ENCODE measurements at regions not wholly inside any gene's neighbourhood (a gene's known extent, or its start where the extent isn't known, plus 50 kb on each side); places are given as distances from the start of the nearest gene placed in this dataset.
A peak's percentile ranks its signal among the peaks of the same experiment; 100 is the strongest.

GRCh38 chr5:3883040-3883439 lies 287.4 kb downstream of the IRX1 start:
- H3K36me3 Mint-ChIP-seq (ENCODE audit: low read depth) = no peaks in the 10 kb centered on the region
- DNase-seq = no peak
- H3K27me3 Mint-ChIP-seq (ENCODE audit: insufficient read depth) = no peaks in the 10 kb centered on the region
- no peak overlapping the region for H3K4me3 Mint-ChIP-seq
- no peaks in the 10 kb centered on the region for H3K4me1 Mint-ChIP-seq
- no peaks in the 10 kb centered on the region for H3K9me3 Mint-ChIP-seq
- WGBS, 2 experiments (ENCODE audit: insufficient coverage in 1 of 2, insufficient read length in 1 of 2) = 89 to 94% methylated on average over 4 to 11 of the region's 11 CpGs
- no peaks in the 10 kb centered on the region for H3K9me3 ChIP-seq (ENCODE audit: control insufficient read depth, low read length)
- no peak overlapping the region for H3K27ac Mint-ChIP-seq
- no peak overlapping the region for H3K4me3 ChIP-seq (ENCODE audit: low read length)
- H3K36me3 ChIP-seq (ENCODE audit: control insufficient read depth, insufficient read depth, low read length) = no peaks in the 10 kb centered on the region
- no peak overlapping the region for H3K9ac ChIP-seq (ENCODE audit: extremely low read depth, low read length, poor library complexity, severe bottlenecking)
- no peaks in the 10 kb centered on the region for H3K4me1 ChIP-seq (ENCODE audit: control insufficient read depth, insufficient read depth, low read length)
- H3K27me3 ChIP-seq (ENCODE audit: control insufficient read depth, insufficient read depth, low read length, poor library complexity, severe bottlenecking) = no peaks in the 10 kb centered on the region
- no peak overlapping the region for H3K27ac ChIP-seq (ENCODE audit: low read depth, low read length)
- TF ChIP-seq CTCF (conservative IDR thresholded peaks at IDR 0.05) = no peak

GRCh38 chr5:3886524-3887451 lies 291.2 kb downstream of the IRX1 start:
- Histone ChIP-seq H3K9ac (ENCODE audit: extremely low read depth, low read length, poor library complexity, severe bottlenecking) (no peak overlapping the region), H3K4me1 (ENCODE audit: control insufficient read depth, insufficient read depth, low read length) (peaks cover 4% of the 10 kb centered on the region), H3K9me3 (ENCODE audit: control insufficient read depth, low read length) (no peaks in the 10 kb centered on the region), H3K36me3 (ENCODE audit: control insufficient read depth, insufficient read depth, low read length) (no peaks in the 10 kb centered on the region), H3K4me3 (ENCODE audit: low read length) (no peak overlapping the region), H3K27me3 (ENCODE audit: control insufficient read depth, insufficient read depth, low read length, poor library complexity, severe bottlenecking) (no peaks in the 10 kb centered on the region), H3K27ac (ENCODE audit: low read depth, low read length) (no peak overlapping the region)
- WGBS, 2 experiments (ENCODE audit: insufficient coverage in 1 of 2, insufficient read length in 1 of 2) = 90 to 100% methylated on average over 3 to 9 of the region's 9 CpGs
- no peak for TF ChIP-seq CTCF (conservative IDR thresholded peaks at IDR 0.05)
- H3K27me3 Mint-ChIP-seq (ENCODE audit: insufficient read depth) = peaks cover 4% of the 10 kb centered on the region
- no peaks in the 10 kb centered on the region for H3K36me3 Mint-ChIP-seq (ENCODE audit: low read depth)
- peaks cover 2% of the 10 kb centered on the region for H3K9me3 Mint-ChIP-seq
- DNase-seq = no peak
- H3K27ac Mint-ChIP-seq = peak overlapping the region; percentile 26
- no peak overlapping the region for H3K4me3 Mint-ChIP-seq
- H3K4me1 Mint-ChIP-seq = peaks cover 12% of the 10 kb centered on the region

GRCh38 chr5:3888310-3888709 lies 292.7 kb downstream of the IRX1 start:
- no peak overlapping the region for H3K9ac ChIP-seq (ENCODE audit: extremely low read depth, low read length, poor library complexity, severe bottlenecking)
- no peak overlapping the region for H3K4me3 ChIP-seq (ENCODE audit: low read length)
- no peaks in the 10 kb centered on the region for H3K36me3 ChIP-seq (ENCODE audit: control insufficient read depth, insufficient read depth, low read length)
- no peak overlapping the region for H3K27ac ChIP-seq (ENCODE audit: low read depth, low read length)
- H3K27ac Mint-ChIP-seq = no peak overlapping the region
- no peaks in the 10 kb centered on the region for H3K36me3 Mint-ChIP-seq (ENCODE audit: low read depth)
- H3K4me3 Mint-ChIP-seq = no peak overlapping the region
- no peaks in the 10 kb centered on the region for H3K9me3 ChIP-seq (ENCODE audit: control insufficient read depth, low read length)
- peaks cover 12% of the 10 kb centered on the region for H3K4me1 Mint-ChIP-seq
- peaks cover 4% of the 10 kb centered on the region for H3K4me1 ChIP-seq (ENCODE audit: control insufficient read depth, insufficient read depth, low read length)
- peaks cover 4% of the 10 kb centered on the region for H3K27me3 Mint-ChIP-seq (ENCODE audit: insufficient read depth)
- 90 to 92% methylated on average over 4 to 6 of the region's 6 CpGs for WGBS, 2 experiments (ENCODE audit: insufficient coverage in 1 of 2, insufficient read length in 1 of 2)
- TF ChIP-seq CTCF (conservative IDR thresholded peaks at IDR 0.05) = no peak
- no peaks in the 10 kb centered on the region for H3K27me3 ChIP-seq (ENCODE audit: control insufficient read depth, insufficient read depth, low read length, poor library complexity, severe bottlenecking)
- DNase-seq = no peak
- H3K9me3 Mint-ChIP-seq = peaks cover 4% of the 10 kb centered on the region

Data from endodermal cell (in vitro differentiated cells).